ENCODE measurements at regions not wholly inside any gene's neighbourhood (a gene's known extent, or its start where the extent isn't known, plus 50 kb on each side); places are given as distances from the start of the nearest gene placed in this dataset.

DNA sequence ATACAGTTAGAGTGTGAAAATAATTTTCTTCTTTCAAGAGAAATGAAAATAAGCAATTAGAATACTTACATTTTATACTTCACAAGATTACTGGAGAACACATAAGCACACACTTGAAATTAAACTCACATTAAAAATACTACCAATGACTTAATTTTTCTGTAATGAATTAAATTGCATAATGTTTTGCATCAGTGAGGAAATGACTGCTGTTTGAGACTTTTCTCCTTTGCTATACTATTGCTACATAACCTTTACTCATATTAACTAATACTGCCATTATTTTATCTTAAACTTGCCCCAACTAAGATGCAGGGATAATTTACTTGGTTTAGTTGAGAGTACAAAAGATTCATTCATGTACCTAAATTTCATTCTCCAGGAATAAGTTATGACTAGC lies 590.9 kb downstream of the ARAP2 start:
- no peak for TF ChIP-seq POLR2AphosphoS5 (IDR thresholded peaks at IDR 0.05)
- TF ChIP-seq, protein P1, sequence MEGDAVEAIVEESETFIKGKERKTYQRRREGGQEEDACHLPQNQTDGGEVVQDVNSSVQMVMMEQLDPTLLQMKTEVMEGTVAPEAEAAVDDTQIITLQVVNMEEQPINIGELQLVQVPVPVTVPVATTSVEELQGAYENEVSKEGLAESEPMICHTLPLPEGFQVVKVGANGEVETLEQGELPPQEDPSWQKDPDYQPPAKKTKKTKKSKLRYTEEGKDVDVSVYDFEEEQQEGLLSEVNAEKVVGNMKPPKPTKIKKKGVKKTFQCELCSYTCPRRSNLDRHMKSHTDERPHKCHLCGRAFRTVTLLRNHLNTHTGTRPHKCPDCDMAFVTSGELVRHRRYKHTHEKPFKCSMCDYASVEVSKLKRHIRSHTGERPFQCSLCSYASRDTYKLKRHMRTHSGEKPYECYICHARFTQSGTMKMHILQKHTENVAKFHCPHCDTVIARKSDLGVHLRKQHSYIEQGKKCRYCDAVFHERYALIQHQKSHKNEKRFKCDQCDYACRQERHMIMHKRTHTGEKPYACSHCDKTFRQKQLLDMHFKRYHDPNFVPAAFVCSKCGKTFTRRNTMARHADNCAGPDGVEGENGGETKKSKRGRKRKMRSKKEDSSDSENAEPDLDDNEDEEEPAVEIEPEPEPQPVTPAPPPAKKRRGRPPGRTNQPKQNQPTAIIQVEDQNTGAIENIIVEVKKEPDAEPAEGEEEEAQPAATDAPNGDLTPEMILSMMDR (IDR thresholded peaks at IDR 0.05): no peak
- TF ChIP-seq POLR2A (IDR thresholded peaks at IDR 0.05): no peak
- TF ChIP-seq EP300 (IDR thresholded peaks at IDR 0.05): no peak
- no peaks in the 10 kb centered on the region for H3K27me3 ChIP-seq
- no peak overlapping the region for H3K4me3 ChIP-seq
- no peaks in the 10 kb centered on the region for H3K9me3 ChIP-seq
- no peaks in the 10 kb centered on the region for H3K36me3 ChIP-seq
- no peaks in the 10 kb centered on the region for H3K4me1 ChIP-seq
- H3K27ac ChIP-seq: no peak overlapping the region
- ATAC-seq (ENCODE audit: low FRiP score in 2 of 2) (no peak), DNase-seq (no peak)

DNA sequence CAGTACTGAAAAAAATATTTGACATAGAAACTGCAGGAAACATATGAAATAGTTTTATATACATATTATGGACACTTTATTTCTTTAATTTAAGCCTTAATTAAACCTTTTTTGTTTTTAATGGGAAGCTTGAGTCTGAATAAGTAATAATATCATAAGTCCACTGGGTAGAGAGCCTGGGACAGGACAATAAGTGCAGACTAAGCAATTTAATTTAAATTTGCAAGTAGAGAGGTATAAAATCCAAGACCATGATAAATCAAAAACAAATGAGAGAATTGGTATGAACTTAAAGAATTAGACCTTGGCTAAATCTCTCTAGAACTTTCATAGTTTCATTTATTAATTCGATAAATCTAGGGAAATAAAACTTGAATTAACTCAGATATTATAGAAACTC lies 571.2 kb downstream of the ARAP2 start:
- TF ChIP-seq POLR2A (IDR thresholded peaks at IDR 0.05) (no peak), POLR2AphosphoS5 (IDR thresholded peaks at IDR 0.05) (no peak), EP300 (IDR thresholded peaks at IDR 0.05) (no peak)
- TF ChIP-seq, protein P1 (IDR thresholded peaks at IDR 0.05): no peak
- H3K36me3 ChIP-seq: no peaks in the 10 kb centered on the region
- H3K27ac ChIP-seq: no peak overlapping the region
- no peak for ATAC-seq (ENCODE audit: low FRiP score in 2 of 2)
- H3K4me1 ChIP-seq: no peaks in the 10 kb centered on the region
- no peak overlapping the region for H3K4me3 ChIP-seq
- no peaks in the 10 kb centered on the region for H3K9me3 ChIP-seq
- 77 to 80% methylated on average over 1 of the region's 1 CpG for WGBS, 2 donors
- no peaks in the 10 kb centered on the region for H3K27me3 ChIP-seq
- no peak for DNase-seq

DNA sequence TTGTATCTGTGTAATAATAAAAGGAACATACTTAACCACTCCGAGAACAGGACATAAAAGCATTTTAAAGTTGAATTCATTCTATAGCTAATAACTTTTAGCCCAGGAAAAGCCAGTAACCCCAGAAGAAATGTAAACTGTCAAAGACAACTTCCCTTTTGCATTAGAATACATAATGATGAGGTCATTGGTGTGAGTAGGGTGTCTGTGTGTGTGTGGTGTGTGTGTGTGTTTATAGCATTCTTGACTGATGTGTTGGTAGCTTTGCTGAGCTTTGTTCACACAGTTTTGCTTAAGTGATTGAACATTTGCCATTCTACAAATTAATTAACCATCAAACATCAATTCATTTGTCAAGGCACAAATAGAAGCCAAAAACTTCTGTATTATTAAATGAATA lies 559.6 kb downstream of the ARAP2 start:
- H3K4me3 ChIP-seq: no peak overlapping the region
- H3K27me3 ChIP-seq: no peaks in the 10 kb centered on the region
- no peaks in the 10 kb centered on the region for H3K36me3 ChIP-seq
- TF ChIP-seq, protein P1 (IDR thresholded peaks at IDR 0.05): no peak
- TF ChIP-seq POLR2AphosphoS5 (IDR thresholded peaks at IDR 0.05): no peak
- TF ChIP-seq EP300 (IDR thresholded peaks at IDR 0.05): no peak
- no peak for TF ChIP-seq POLR2A (IDR thresholded peaks at IDR 0.05)
- ATAC-seq (ENCODE audit: low FRiP score in 2 of 2): no peak
- WGBS, 2 donors: 68% methylated on average over 1 of the region's 1 CpG
- H3K4me1 ChIP-seq: no peaks in the 10 kb centered on the region
- H3K27ac ChIP-seq: no peak overlapping the region
- H3K9me3 ChIP-seq: no peaks in the 10 kb centered on the region
- DNase-seq: no peak

DNA sequence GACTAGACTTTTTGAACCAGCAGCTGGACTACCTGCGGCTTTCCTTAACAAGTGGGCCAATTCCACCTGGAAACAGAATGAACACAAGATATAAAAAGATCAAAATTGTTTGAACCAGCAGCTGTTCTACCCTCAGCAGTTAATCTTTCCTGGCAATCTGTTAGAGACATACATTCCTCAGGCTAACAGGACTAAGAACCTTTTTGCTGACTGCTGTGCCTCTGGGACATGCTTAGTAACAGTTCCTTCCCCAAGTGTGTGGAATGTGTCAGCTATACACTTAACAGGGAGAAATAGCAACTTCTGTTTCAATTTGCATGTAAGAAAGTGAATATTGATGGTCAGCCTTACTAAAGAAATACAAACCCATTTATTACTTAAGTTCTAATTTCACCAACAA lies 554.4 kb downstream of the ARAP2 start:
- WGBS, 2 donors: 93 to 97% methylated on average over 1 of the region's 1 CpG
- Histone ChIP-seq H3K27ac (no peak overlapping the region), H3K4me1 (no peaks in the 10 kb centered on the region), H3K9me3 (no peaks in the 10 kb centered on the region), H3K27me3 (no peaks in the 10 kb centered on the region), H3K4me3 (no peak overlapping the region), H3K36me3 (no peaks in the 10 kb centered on the region)
- DNase-seq (no peak), ATAC-seq (ENCODE audit: low FRiP score in 2 of 2) (no peak)
- TF ChIP-seq POLR2A (IDR thresholded peaks at IDR 0.05): no peak
- TF ChIP-seq, protein P1 (IDR thresholded peaks at IDR 0.05): no peak
- TF ChIP-seq POLR2AphosphoS5 (IDR thresholded peaks at IDR 0.05): no peak
- TF ChIP-seq EP300 (IDR thresholded peaks at IDR 0.05): no peak

DNA sequence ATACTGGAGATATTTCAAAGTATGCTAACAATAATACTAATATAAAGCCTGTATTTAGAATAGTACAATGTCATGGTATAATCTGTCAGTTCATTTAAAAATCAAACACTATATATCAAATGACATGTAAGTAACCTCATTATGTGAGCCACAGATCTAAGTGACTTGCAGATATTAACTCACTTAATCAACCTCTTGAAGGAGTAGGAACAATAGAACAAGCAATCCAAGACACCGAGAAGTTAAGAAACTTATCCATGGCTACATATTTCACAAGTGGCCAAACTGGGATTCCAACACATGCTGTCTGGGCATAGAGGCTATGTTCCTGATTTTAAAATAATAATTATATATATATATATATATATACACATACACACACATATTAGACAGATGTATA lies 554.0 kb downstream of the ARAP2 start:
- Histone ChIP-seq H3K36me3 (no peaks in the 10 kb centered on the region), H3K4me3 (no peak overlapping the region), H3K4me1 (no peaks in the 10 kb centered on the region), H3K27me3 (no peaks in the 10 kb centered on the region), H3K27ac (no peak overlapping the region), H3K9me3 (no peaks in the 10 kb centered on the region)
- 46 to 72% methylated on average over 1 of the region's 1 CpG for WGBS, 2 donors
- ATAC-seq (ENCODE audit: low FRiP score in 2 of 2) (no peak), DNase-seq (no peak)
- TF ChIP-seq POLR2A (IDR thresholded peaks at IDR 0.05): no peak
